ENCODE measurements at regions not wholly inside any gene's neighbourhood (a gene's known extent, or its start where the extent isn't known, plus 50 kb on each side); places are given as distances from the start of the nearest gene placed in this dataset.

DNA sequence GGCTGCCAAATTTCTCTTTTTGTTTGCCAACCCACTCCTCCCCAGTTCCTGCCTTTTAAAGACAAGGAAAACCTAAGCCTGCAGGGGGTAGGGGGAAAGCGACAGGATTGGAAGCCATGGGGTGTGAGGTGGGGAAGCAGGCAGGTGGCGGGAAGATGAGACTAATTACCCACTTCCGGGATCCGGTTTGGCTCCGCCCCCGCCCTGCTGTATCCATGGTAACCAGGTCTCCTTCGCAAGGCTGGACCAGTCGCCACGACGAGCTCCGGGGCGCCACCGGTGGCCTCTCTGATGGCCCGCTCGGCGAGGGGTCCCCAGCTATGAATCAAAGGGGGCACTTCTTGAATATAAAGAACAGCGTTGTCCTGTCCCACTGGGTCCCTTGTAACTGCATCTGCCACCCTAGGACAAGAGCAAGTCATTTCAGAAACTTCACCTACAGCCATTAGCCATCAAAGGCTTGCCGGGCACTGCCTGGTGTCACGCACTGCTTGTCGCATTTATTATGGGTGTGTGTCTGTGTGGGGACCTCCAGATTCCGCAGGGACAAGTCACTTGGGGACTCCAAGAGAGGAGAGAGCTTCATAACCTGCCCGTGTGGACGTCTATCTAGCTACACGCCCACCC, 55.4 kb upstream of the LMTK2 start:
- no TSS peak for BruUV-seq (replicated peaks)
- no peaks in the 10 kb centered on the region for H3K27me3 ChIP-seq (replicated peaks; ENCODE audit: control insufficient read depth, insufficient read depth, low read length)
- Mint-ChIP-seq H3K27me3 (ENCODE audit: insufficient read depth, unreplicated experiment) (no peaks in the 10 kb centered on the region), H3K27ac (ENCODE audit: unreplicated experiment) (no peak overlapping the region), H3K36me3 (ENCODE audit: insufficient read depth, unreplicated experiment) (no peaks in the 10 kb centered on the region), H3K4me1 (ENCODE audit: low read depth, unreplicated experiment) (no peaks in the 10 kb centered on the region), H3K4me3 (ENCODE audit: unreplicated experiment) (no peak overlapping the region), H3K9me3 (ENCODE audit: unreplicated experiment) (no peaks in the 10 kb centered on the region)
- H3K36me3 ChIP-seq (ENCODE audit: control insufficient read depth, insufficient read depth, low read length), result no peaks in the 10 kb centered on the region
- H3K9me3 ChIP-seq, result no peaks in the 10 kb centered on the region
- no peak overlapping the region for H3K4me3 ChIP-seq (ENCODE audit: low read depth, low read length)
- peaks cover 13% of the 10 kb centered on the region; the same call in 1 of the 2 replicates for H3K4me1 ChIP-seq
- peak; percentile 78 for DNase-seq
- ChIA-PET POLR2A (no interaction called here), CTCF (interaction anchor here (0.5 kb wide), 1 partner anchor 13 kb away, joined by 3 read pairs; no protein-coding TSS in a partner anchor)
- intact Hi-C loops (cut with micrococcal nuclease; ENCODE audit: unreplicated experiment), result no loop called here
- peak in 1 of 2 experiments; percentile 18 for TF ChIP-seq CTCF (IDR thresholded peaks at IDR 0.05; ENCODE audit: insufficient read depth in 1 of 2, low read depth in 1 of 2, low read length in 1 of 2, severe bottlenecking in 1 of 2, unreplicated experiment in 1 of 2)

DNA sequence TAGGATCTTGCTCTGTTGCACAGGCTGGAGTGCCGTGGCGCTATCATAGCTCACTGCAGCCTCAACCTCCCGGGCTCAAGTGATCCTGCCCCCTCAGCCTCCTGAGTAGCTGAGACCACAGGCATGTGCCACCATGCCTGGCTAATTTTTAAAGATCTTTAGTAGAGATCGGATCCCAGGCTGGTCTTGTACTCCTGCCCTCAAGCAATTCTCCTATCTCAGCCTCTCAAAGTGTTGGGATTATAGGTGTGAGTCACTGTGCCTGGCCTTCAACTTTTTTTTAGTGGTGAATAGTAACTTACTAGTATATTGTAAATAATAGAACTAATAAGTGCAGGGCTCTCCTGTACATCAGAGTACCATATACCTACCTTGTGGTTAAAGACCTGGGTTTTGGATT, 52.1 kb upstream of the LMTK2 start:
- DNase-seq, result peak in 1 of 2 experiments; percentile 19
- POLR2A ChIA-PET, result no interaction called here
- no peak overlapping the region for H3K4me3 Mint-ChIP-seq (ENCODE audit: unreplicated experiment)
- intact Hi-C loops (cut with micrococcal nuclease; ENCODE audit: unreplicated experiment), result no loop called here
- Histone ChIP-seq H3K4me1 (peaks cover 13% of the 10 kb centered on the region; the same call in 1 of the 2 replicates), H3K4me3 (ENCODE audit: low read depth, low read length) (no peak overlapping the region), H3K9me3 (no peaks in the 10 kb centered on the region), H3K36me3 (ENCODE audit: control insufficient read depth, insufficient read depth, low read length) (no peaks in the 10 kb centered on the region), H3K27me3 (replicated peaks; ENCODE audit: control insufficient read depth, insufficient read depth, low read length) (no peaks in the 10 kb centered on the region)
- no TSS peak for BruUV-seq (replicated peaks)
- CTCF ChIA-PET, result no interaction called here
- H3K27ac Mint-ChIP-seq (ENCODE audit: unreplicated experiment), result no peak overlapping the region
- H3K27me3 Mint-ChIP-seq (ENCODE audit: insufficient read depth, unreplicated experiment), result no peaks in the 10 kb centered on the region
- H3K36me3 Mint-ChIP-seq (ENCODE audit: insufficient read depth, unreplicated experiment), result no peaks in the 10 kb centered on the region
- TF ChIP-seq CTCF (IDR thresholded peaks at IDR 0.05; ENCODE audit: insufficient read depth in 1 of 2, low read depth in 1 of 2, low read length in 1 of 2, severe bottlenecking in 1 of 2, unreplicated experiment in 1 of 2), result no peak
- H3K4me1 Mint-ChIP-seq (ENCODE audit: low read depth, unreplicated experiment), result peaks cover 6% of the 10 kb centered on the region
- no peaks in the 10 kb centered on the region for H3K9me3 Mint-ChIP-seq (ENCODE audit: unreplicated experiment)

GRCh38 chr7:98056580-98056979, 50.1 kb upstream of the LMTK2 start:
- Histone ChIP-seq H3K4me3 (ENCODE audit: low read depth, low read length) (no peak overlapping the region), H3K9me3 (no peaks in the 10 kb centered on the region), H3K27me3 (replicated peaks; ENCODE audit: control insufficient read depth, insufficient read depth, low read length) (no peaks in the 10 kb centered on the region), H3K4me1 (peaks cover 13% of the 10 kb centered on the region; the same call in 1 of the 2 replicates), H3K36me3 (ENCODE audit: control insufficient read depth, insufficient read depth, low read length) (no peaks in the 10 kb centered on the region)
- Mint-ChIP-seq H3K27ac (ENCODE audit: unreplicated experiment) (no peak overlapping the region), H3K4me3 (ENCODE audit: unreplicated experiment) (no peak overlapping the region), H3K27me3 (ENCODE audit: insufficient read depth, unreplicated experiment) (no peaks in the 10 kb centered on the region), H3K36me3 (ENCODE audit: insufficient read depth, unreplicated experiment) (no peaks in the 10 kb centered on the region), H3K9me3 (ENCODE audit: unreplicated experiment) (no peaks in the 10 kb centered on the region), H3K4me1 (ENCODE audit: low read depth, unreplicated experiment) (peaks cover 6% of the 10 kb centered on the region)
- ChIA-PET POLR2A (no interaction called here), CTCF (no interaction called here)
- no peak for TF ChIP-seq CTCF (IDR thresholded peaks at IDR 0.05; ENCODE audit: insufficient read depth in 1 of 2, low read depth in 1 of 2, low read length in 1 of 2, severe bottlenecking in 1 of 2, unreplicated experiment in 1 of 2)
- DNase-seq, result no peak
- intact Hi-C loops (cut with micrococcal nuclease; ENCODE audit: unreplicated experiment), result no loop called here
- no TSS peak for BruUV-seq (replicated peaks)
